ENCODE measurements at regions not wholly inside any gene's neighbourhood (a gene's known extent, or its start where the extent isn't known, plus 50 kb on each side); places are given as distances from the start of the nearest gene placed in this dataset.

DNA sequence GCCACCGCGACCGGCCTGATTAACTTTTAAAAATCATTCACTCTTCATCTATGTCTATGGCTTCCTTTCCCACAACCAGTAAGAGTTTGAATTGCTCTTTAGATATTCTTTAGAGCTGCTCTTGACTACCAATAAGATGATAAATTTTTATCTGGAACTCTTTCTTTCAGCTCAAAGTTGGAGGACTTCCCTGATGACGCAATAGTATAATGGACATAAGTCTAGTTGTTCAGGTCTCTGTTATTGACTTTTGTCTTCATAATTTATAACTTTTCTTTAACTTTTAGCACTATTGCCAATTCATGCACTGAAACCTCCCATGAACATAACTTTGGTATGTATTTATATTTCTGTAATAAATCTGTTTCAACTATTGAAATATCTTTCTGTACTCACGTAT lies 61.3 kb upstream of the NLGN1 start:
- TF ChIP-seq, protein P1, sequence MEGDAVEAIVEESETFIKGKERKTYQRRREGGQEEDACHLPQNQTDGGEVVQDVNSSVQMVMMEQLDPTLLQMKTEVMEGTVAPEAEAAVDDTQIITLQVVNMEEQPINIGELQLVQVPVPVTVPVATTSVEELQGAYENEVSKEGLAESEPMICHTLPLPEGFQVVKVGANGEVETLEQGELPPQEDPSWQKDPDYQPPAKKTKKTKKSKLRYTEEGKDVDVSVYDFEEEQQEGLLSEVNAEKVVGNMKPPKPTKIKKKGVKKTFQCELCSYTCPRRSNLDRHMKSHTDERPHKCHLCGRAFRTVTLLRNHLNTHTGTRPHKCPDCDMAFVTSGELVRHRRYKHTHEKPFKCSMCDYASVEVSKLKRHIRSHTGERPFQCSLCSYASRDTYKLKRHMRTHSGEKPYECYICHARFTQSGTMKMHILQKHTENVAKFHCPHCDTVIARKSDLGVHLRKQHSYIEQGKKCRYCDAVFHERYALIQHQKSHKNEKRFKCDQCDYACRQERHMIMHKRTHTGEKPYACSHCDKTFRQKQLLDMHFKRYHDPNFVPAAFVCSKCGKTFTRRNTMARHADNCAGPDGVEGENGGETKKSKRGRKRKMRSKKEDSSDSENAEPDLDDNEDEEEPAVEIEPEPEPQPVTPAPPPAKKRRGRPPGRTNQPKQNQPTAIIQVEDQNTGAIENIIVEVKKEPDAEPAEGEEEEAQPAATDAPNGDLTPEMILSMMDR (IDR thresholded peaks at IDR 0.05), result no peak
- TF ChIP-seq TCF7L2 (IDR thresholded peaks at IDR 0.05; ENCODE audit: low read depth, low read length), result no peak
- TF ChIP-seq SIN3A (IDR thresholded peaks at IDR 0.05; ENCODE audit: borderline replicate concordance, insufficient read depth, low read depth, low read length), result no peak
- no peak for TF ChIP-seq POLR2AphosphoS5 (IDR thresholded peaks at IDR 0.05; ENCODE audit: low read depth, low read length)

Data from Panc1 (cell line).